ENCODE measurements at regions not wholly inside any gene's neighbourhood (a gene's known extent, or its start where the extent isn't known, plus 50 kb on each side); places are given as distances from the start of the nearest gene placed in this dataset.
"Not testable (repeated sequence)": the region's sequence is repeated elsewhere in the genome, so short reads cannot be mapped to it uniquely, and the experiment has no call there.

- Histone ChIP-seq H3K4me3 (ENCODE audit: low read length) (no peak overlapping the region), H3K4me1 (ENCODE audit: control insufficient read depth, low read depth, low read length) (peaks cover 8% of the 10 kb centered on the region), H3K9ac (ENCODE audit: low read length) (no peak overlapping the region), H3K27me3 (ENCODE audit: control insufficient read depth, insufficient read depth, low read length) (no peaks in the 10 kb centered on the region), H3K36me3 (ENCODE audit: control insufficient read depth, low read depth, low read length) (no peaks in the 10 kb centered on the region), H3K27ac (ENCODE audit: low read length) (no peak overlapping the region), H3K9me3 (ENCODE audit: control insufficient read depth, low read depth, low read length) (no peaks in the 10 kb centered on the region)
Measured at GRCh38 chr13:70534466-70534865, 426.2 kb upstream of the KLHL1 start.

GRCh38 chr13:70529652-70530051 lies 421.4 kb upstream of the KLHL1 start:
- H3K9me3 ChIP-seq (ENCODE audit: control insufficient read depth, low read depth, low read length), result no peaks in the 10 kb centered on the region
- H3K27ac ChIP-seq (ENCODE audit: low read length), result no peak overlapping the region
- no peaks in the 10 kb centered on the region for H3K27me3 ChIP-seq (ENCODE audit: control insufficient read depth, insufficient read depth, low read length)
- no peak overlapping the region for H3K4me3 ChIP-seq (ENCODE audit: low read length)
- H3K4me1 ChIP-seq (ENCODE audit: control insufficient read depth, low read depth, low read length), result peaks cover 2% of the 10 kb centered on the region
- no peaks in the 10 kb centered on the region for H3K36me3 ChIP-seq (ENCODE audit: control insufficient read depth, low read depth, low read length)
- H3K9ac ChIP-seq (ENCODE audit: low read length), result no peak overlapping the region

- H3K27me3 ChIP-seq (ENCODE audit: control insufficient read depth, insufficient read depth, low read length), result no peaks in the 10 kb centered on the region
- no peaks in the 10 kb centered on the region for H3K36me3 ChIP-seq (ENCODE audit: control insufficient read depth, low read depth, low read length)
- H3K9me3 ChIP-seq (ENCODE audit: control insufficient read depth, low read depth, low read length), result no peaks in the 10 kb centered on the region
Measured at GRCh38 chr13:70527599-70527998, 419.3 kb upstream of the KLHL1 start.

GRCh38 chr13:70523622-70524021 lies 415.4 kb upstream of the KLHL1 start:
- no peaks in the 10 kb centered on the region for H3K4me1 ChIP-seq (ENCODE audit: control insufficient read depth, low read depth, low read length)
- no peaks in the 10 kb centered on the region for H3K27me3 ChIP-seq (ENCODE audit: control insufficient read depth, insufficient read depth, low read length)
- no peaks in the 10 kb centered on the region for H3K9me3 ChIP-seq (ENCODE audit: control insufficient read depth, low read depth, low read length)
- no peak overlapping the region for H3K27ac ChIP-seq (ENCODE audit: low read length)
- no peaks in the 10 kb centered on the region for H3K36me3 ChIP-seq (ENCODE audit: control insufficient read depth, low read depth, low read length)
- H3K4me3 ChIP-seq (ENCODE audit: low read length), result no peak overlapping the region
- H3K9ac ChIP-seq (ENCODE audit: low read length), result no peak overlapping the region

More at GRCh38 chr13:70527599-70527998, 419.3 kb upstream of the KLHL1 start:
- H3K9ac ChIP-seq (ENCODE audit: low read length), result no peak overlapping the region
- H3K4me3 ChIP-seq (ENCODE audit: low read length), result no peak overlapping the region
- H3K4me1 ChIP-seq (ENCODE audit: control insufficient read depth, low read depth, low read length), result peaks cover 2% of the 10 kb centered on the region
- no peak overlapping the region for H3K27ac ChIP-seq (ENCODE audit: low read length)

GRCh38 chr13:70520275-70521036 lies 412.2 kb upstream of the KLHL1 start:
- Histone ChIP-seq H3K9ac (ENCODE audit: low read length) (no peak overlapping the region), H3K36me3 (ENCODE audit: control insufficient read depth, low read depth, low read length) (no peaks in the 10 kb centered on the region), H3K4me1 (ENCODE audit: control insufficient read depth, low read depth, low read length) (no peaks in the 10 kb centered on the region), H3K27ac (ENCODE audit: low read length) (no peak overlapping the region), H3K9me3 (ENCODE audit: control insufficient read depth, low read depth, low read length) (no peaks in the 10 kb centered on the region), H3K4me3 (ENCODE audit: low read length) (no peak overlapping the region), H3K27me3 (ENCODE audit: control insufficient read depth, insufficient read depth, low read length) (no peaks in the 10 kb centered on the region)

GRCh38 chr13:70518081-70518480 lies 409.8 kb upstream of the KLHL1 start:
- H3K27ac ChIP-seq (ENCODE audit: low read length), result no peak overlapping the region
- H3K9ac ChIP-seq (ENCODE audit: low read length), result no peak overlapping the region
- no peaks in the 10 kb centered on the region for H3K27me3 ChIP-seq (ENCODE audit: control insufficient read depth, insufficient read depth, low read length)
- H3K4me3 ChIP-seq (ENCODE audit: low read length), result no peak overlapping the region
- H3K9me3 ChIP-seq (ENCODE audit: control insufficient read depth, low read depth, low read length), result no peaks in the 10 kb centered on the region
- H3K4me1 ChIP-seq (ENCODE audit: control insufficient read depth, low read depth, low read length), result no peaks in the 10 kb centered on the region
- no peaks in the 10 kb centered on the region for H3K36me3 ChIP-seq (ENCODE audit: control insufficient read depth, low read depth, low read length)

- H3K27me3 ChIP-seq (ENCODE audit: control insufficient read depth, insufficient read depth, low read length), result no peaks in the 10 kb centered on the region
- no peaks in the 10 kb centered on the region for H3K9me3 ChIP-seq (ENCODE audit: control insufficient read depth, low read depth, low read length)
- no peaks in the 10 kb centered on the region for H3K36me3 ChIP-seq (ENCODE audit: control insufficient read depth, low read depth, low read length)
- H3K9ac ChIP-seq (ENCODE audit: low read length), result no peak overlapping the region
- no peak overlapping the region for H3K4me3 ChIP-seq (ENCODE audit: low read length)
- no peaks in the 10 kb centered on the region for H3K4me1 ChIP-seq (ENCODE audit: control insufficient read depth, low read depth, low read length)
- H3K27ac ChIP-seq (ENCODE audit: low read length), result no peak overlapping the region
Measured at GRCh38 chr13:70516226-70516625, 408.0 kb upstream of the KLHL1 start.

- H3K9ac ChIP-seq (ENCODE audit: low read length); H3K27me3 ChIP-seq (ENCODE audit: control insufficient read depth, insufficient read depth, low read length); H3K4me3 ChIP-seq (ENCODE audit: low read length); H3K27ac ChIP-seq (ENCODE audit: low read length); H3K4me1 ChIP-seq (ENCODE audit: control insufficient read depth, low read depth, low read length); H3K36me3 ChIP-seq (ENCODE audit: control insufficient read depth, low read depth, low read length); H3K9me3 ChIP-seq (ENCODE audit: control insufficient read depth, low read depth, low read length): not testable (repeated sequence)
Measured at GRCh38 chr13:70511861-70512417, 403.7 kb upstream of the KLHL1 start.

GRCh38 chr13:70505809-70506208 lies 397.6 kb upstream of the KLHL1 start:
- H3K9ac ChIP-seq (ENCODE audit: low read length), result no peak overlapping the region
- no peaks in the 10 kb centered on the region for H3K4me1 ChIP-seq (ENCODE audit: control insufficient read depth, low read depth, low read length)
- no peaks in the 10 kb centered on the region for H3K36me3 ChIP-seq (ENCODE audit: control insufficient read depth, low read depth, low read length)
- H3K9me3 ChIP-seq (ENCODE audit: control insufficient read depth, low read depth, low read length), result no peaks in the 10 kb centered on the region
- H3K27me3 ChIP-seq (ENCODE audit: control insufficient read depth, insufficient read depth, low read length), result no peaks in the 10 kb centered on the region
- no peak overlapping the region for H3K27ac ChIP-seq (ENCODE audit: low read length)
- H3K4me3 ChIP-seq (ENCODE audit: low read length), result no peak overlapping the region

- no peak overlapping the region for H3K9ac ChIP-seq (ENCODE audit: low read length)
- no peaks in the 10 kb centered on the region for H3K27me3 ChIP-seq (ENCODE audit: control insufficient read depth, insufficient read depth, low read length)
- no peaks in the 10 kb centered on the region for H3K9me3 ChIP-seq (ENCODE audit: control insufficient read depth, low read depth, low read length)
- no peaks in the 10 kb centered on the region for H3K4me1 ChIP-seq (ENCODE audit: control insufficient read depth, low read depth, low read length)
- no peak overlapping the region for H3K4me3 ChIP-seq (ENCODE audit: low read length)
- no peak overlapping the region for H3K27ac ChIP-seq (ENCODE audit: low read length)
- H3K36me3 ChIP-seq (ENCODE audit: control insufficient read depth, low read depth, low read length), result no peaks in the 10 kb centered on the region
Measured at GRCh38 chr13:70502944-70503343, 394.7 kb upstream of the KLHL1 start.

- Histone ChIP-seq H3K36me3 (ENCODE audit: control insufficient read depth, low read depth, low read length) (no peaks in the 10 kb centered on the region), H3K9ac (ENCODE audit: low read length) (no peak overlapping the region), H3K9me3 (ENCODE audit: control insufficient read depth, low read depth, low read length) (peaks cover 11% of the 10 kb centered on the region), H3K4me3 (ENCODE audit: low read length) (no peak overlapping the region), H3K4me1 (ENCODE audit: control insufficient read depth, low read depth, low read length) (no peaks in the 10 kb centered on the region), H3K27ac (ENCODE audit: low read length) (no peak overlapping the region), H3K27me3 (ENCODE audit: control insufficient read depth, insufficient read depth, low read length) (no peaks in the 10 kb centered on the region)
Measured at GRCh38 chr13:70490320-70490935, 382.2 kb upstream of the KLHL1 start.

- Histone ChIP-seq H3K4me3 (ENCODE audit: low read length) (no peak overlapping the region), H3K9ac (ENCODE audit: low read length) (no peak overlapping the region), H3K27me3 (ENCODE audit: control insufficient read depth, insufficient read depth, low read length) (no peaks in the 10 kb centered on the region), H3K4me1 (ENCODE audit: control insufficient read depth, low read depth, low read length) (no peaks in the 10 kb centered on the region), H3K36me3 (ENCODE audit: control insufficient read depth, low read depth, low read length) (no peaks in the 10 kb centered on the region), H3K27ac (ENCODE audit: low read length) (no peak overlapping the region), H3K9me3 (ENCODE audit: control insufficient read depth, low read depth, low read length) (peaks cover 2% of the 10 kb centered on the region)
Measured at GRCh38 chr13:70484931-70485330, 376.7 kb upstream of the KLHL1 start.

Data from iPS-18a (cell line).